ENCODE measurements at regions not wholly inside any gene's neighbourhood (a gene's known extent, or its start where the extent isn't known, plus 50 kb on each side); places are given as distances from the start of the nearest gene placed in this dataset.

- in situ Hi-C loops (cut with MboI; ENCODE audit: low sequenced_read_pairs): loop anchor here (25.0 kb wide), 1 partner anchor 236 kb away; no protein-coding TSS in a partner anchor
Measured at GRCh38 chr3:40976241-40976640, 223.1 kb upstream of the CTNNB1 start.

GRCh38 chr3:40978442-40978841, 220.9 kb upstream of the CTNNB1 start:
- in situ Hi-C loops (cut with MboI; ENCODE audit: low sequenced_read_pairs): loop anchor here (25.0 kb wide), 1 partner anchor 234 kb away; no protein-coding TSS in a partner anchor

GRCh38 chr3:40979962-40980361, 219.3 kb upstream of the CTNNB1 start:
- in situ Hi-C loops (cut with MboI; ENCODE audit: low sequenced_read_pairs): loop anchor here (25.0 kb wide), 1 partner anchor 232 kb away; no protein-coding TSS in a partner anchor

GRCh38 chr3:40980467-40980866, 218.8 kb upstream of the CTNNB1 start:
- in situ Hi-C loops (cut with MboI; ENCODE audit: low sequenced_read_pairs): loop anchor here (25.0 kb wide), 1 partner anchor 232 kb away; no protein-coding TSS in a partner anchor

- in situ Hi-C loops (cut with MboI; ENCODE audit: low sequenced_read_pairs): loop anchor here (25.0 kb wide), 1 partner anchor 227 kb away; no protein-coding TSS in a partner anchor
Measured at GRCh38 chr3:40985195-40985594, 214.1 kb upstream of the CTNNB1 start.

- in situ Hi-C loops (cut with MboI; ENCODE audit: low sequenced_read_pairs): loop anchor here (25.0 kb wide), 1 partner anchor 224 kb away; no protein-coding TSS in a partner anchor
Measured at GRCh38 chr3:40988468-40988867, 210.8 kb upstream of the CTNNB1 start.

- in situ Hi-C loops (cut with MboI; ENCODE audit: low sequenced_read_pairs): loop anchor here (25.0 kb wide), 1 partner anchor 223 kb away; no protein-coding TSS in a partner anchor
Measured at GRCh38 chr3:40989141-40990061, 209.9 kb upstream of the CTNNB1 start.

GRCh38 chr3:40990062-40990456, 209.2 kb upstream of the CTNNB1 start:
- in situ Hi-C loops (cut with MboI; ENCODE audit: low sequenced_read_pairs): loop anchor here (25.0 kb wide), 1 partner anchor 222 kb away; no protein-coding TSS in a partner anchor

- in situ Hi-C loops (cut with MboI; ENCODE audit: low sequenced_read_pairs): loop anchor here (25.0 kb wide), 1 partner anchor 220 kb away; no protein-coding TSS in a partner anchor
Measured at GRCh38 chr3:40992023-40992422, 207.3 kb upstream of the CTNNB1 start.

GRCh38 chr3:40994611-40995010, 204.7 kb upstream of the CTNNB1 start:
- in situ Hi-C loops (cut with MboI; ENCODE audit: low sequenced_read_pairs): loop anchor here (25.0 kb wide), 1 partner anchor 218 kb away; no protein-coding TSS in a partner anchor

GRCh38 chr3:40995271-40995670, 204.0 kb upstream of the CTNNB1 start:
- in situ Hi-C loops (cut with MboI; ENCODE audit: low sequenced_read_pairs): loop anchor here (25.0 kb wide), 1 partner anchor 217 kb away; no protein-coding TSS in a partner anchor

- in situ Hi-C loops (cut with MboI; ENCODE audit: low sequenced_read_pairs): loop anchor here (25.0 kb wide), 1 partner anchor 216 kb away; no protein-coding TSS in a partner anchor
Measured at GRCh38 chr3:40996382-40996781, 202.9 kb upstream of the CTNNB1 start.

GRCh38 chr3:40996827-40997710, 202.2 kb upstream of the CTNNB1 start:
- in situ Hi-C loops (cut with MboI; ENCODE audit: low sequenced_read_pairs): loop anchor here (25.0 kb wide), 1 partner anchor 215 kb away; no protein-coding TSS in a partner anchor

GRCh38 chr3:40997711-40998519, 201.4 kb upstream of the CTNNB1 start:
- in situ Hi-C loops (cut with MboI; ENCODE audit: low sequenced_read_pairs): loop anchor here (25.0 kb wide), 1 partner anchor 214 kb away; no protein-coding TSS in a partner anchor

- in situ Hi-C loops (cut with MboI; ENCODE audit: low sequenced_read_pairs): loop anchor here (25.0 kb wide), 1 partner anchor 213 kb away; no protein-coding TSS in a partner anchor
Measured at GRCh38 chr3:40999682-41000081, 199.6 kb upstream of the CTNNB1 start.

GRCh38 chr3:41000471-41000870, 198.8 kb upstream of the CTNNB1 start:
- in situ Hi-C loops (cut with MboI; ENCODE audit: low sequenced_read_pairs): no loop called here

- in situ Hi-C loops (cut with MboI; ENCODE audit: low sequenced_read_pairs): no loop called here
Measured at GRCh38 chr3:41001556-41001955, 197.7 kb upstream of the CTNNB1 start.

- in situ Hi-C loops (cut with MboI; ENCODE audit: low sequenced_read_pairs): no loop called here
Measured at GRCh38 chr3:41002104-41002503, 197.2 kb upstream of the CTNNB1 start.

GRCh38 chr3:41007399-41007798, 191.9 kb upstream of the CTNNB1 start:
- in situ Hi-C loops (cut with MboI; ENCODE audit: low sequenced_read_pairs): no loop called here

GRCh38 chr3:41011854-41012253, 187.5 kb upstream of the CTNNB1 start:
- in situ Hi-C loops (cut with MboI; ENCODE audit: low sequenced_read_pairs): no loop called here

Data from HL-60/S4 treated with phorbol 12-myristate 13-acetate at 8.2 ng/mL for 4 days and 3 days (cell line).